ENCODE measurements at regions not wholly inside any gene's neighbourhood (a gene's known extent, or its start where the extent isn't known, plus 50 kb on each side); places are given as distances from the start of the nearest gene placed in this dataset.

- TF ChIP-seq, protein P1, sequence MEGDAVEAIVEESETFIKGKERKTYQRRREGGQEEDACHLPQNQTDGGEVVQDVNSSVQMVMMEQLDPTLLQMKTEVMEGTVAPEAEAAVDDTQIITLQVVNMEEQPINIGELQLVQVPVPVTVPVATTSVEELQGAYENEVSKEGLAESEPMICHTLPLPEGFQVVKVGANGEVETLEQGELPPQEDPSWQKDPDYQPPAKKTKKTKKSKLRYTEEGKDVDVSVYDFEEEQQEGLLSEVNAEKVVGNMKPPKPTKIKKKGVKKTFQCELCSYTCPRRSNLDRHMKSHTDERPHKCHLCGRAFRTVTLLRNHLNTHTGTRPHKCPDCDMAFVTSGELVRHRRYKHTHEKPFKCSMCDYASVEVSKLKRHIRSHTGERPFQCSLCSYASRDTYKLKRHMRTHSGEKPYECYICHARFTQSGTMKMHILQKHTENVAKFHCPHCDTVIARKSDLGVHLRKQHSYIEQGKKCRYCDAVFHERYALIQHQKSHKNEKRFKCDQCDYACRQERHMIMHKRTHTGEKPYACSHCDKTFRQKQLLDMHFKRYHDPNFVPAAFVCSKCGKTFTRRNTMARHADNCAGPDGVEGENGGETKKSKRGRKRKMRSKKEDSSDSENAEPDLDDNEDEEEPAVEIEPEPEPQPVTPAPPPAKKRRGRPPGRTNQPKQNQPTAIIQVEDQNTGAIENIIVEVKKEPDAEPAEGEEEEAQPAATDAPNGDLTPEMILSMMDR (conservative IDR thresholded peaks at IDR 0.05; ENCODE audit: low read depth in 2 of 2), result no peak
- TF ChIP-seq JUNB (IDR thresholded peaks at IDR 0.05; ENCODE audit: unreplicated experiment), result no peak
Observed at GRCh38 chr4:10385994-10386394, 71.2 kb downstream of the ZNF518B start (continued).

- peaks cover 19% of the 10 kb centered on the region; the same call in 1 of the 2 replicates for H3K9me2 ChIP-seq (ENCODE audit: insufficient read depth)
- H3K27ac Mint-ChIP-seq, result no peak overlapping the region
- no peaks in the 10 kb centered on the region for H3F3A ChIP-seq (replicated peaks; ENCODE audit: low read depth)
- H3K4me2 ChIP-seq, result no peak overlapping the region
- no peaks in the 10 kb centered on the region for H3K36me3 Mint-ChIP-seq (ENCODE audit: low read depth)
- DNase-seq (ENCODE audit: low spot score), result no peak
- no peak overlapping the region for H3K4me3 ChIP-seq
- no peaks in the 10 kb centered on the region for H3K27me3 ChIP-seq (ENCODE audit: insufficient read depth)
- no peak overlapping the region for H2AFZ ChIP-seq
- H3K27me3 Mint-ChIP-seq (ENCODE audit: insufficient read depth, low read depth, poor library complexity), result no peaks in the 10 kb centered on the region
- H3K4me1 Mint-ChIP-seq, result peaks cover 16% of the 10 kb centered on the region
- H3K36me3 ChIP-seq (ENCODE audit: insufficient read depth), result no peaks in the 10 kb centered on the region
- H3K4me3 Mint-ChIP-seq, result no peak overlapping the region
- H3K79me2 ChIP-seq (replicated peaks; ENCODE audit: insufficient read depth), result no peaks in the 10 kb centered on the region
- H3K4me1 ChIP-seq (ENCODE audit: insufficient read depth), result peaks cover 14% of the 10 kb centered on the region
- no peaks in the 10 kb centered on the region for H4K20me1 ChIP-seq (replicated peaks; ENCODE audit: insufficient read depth)
- no peak for ATAC-seq
- H3K9me3 Mint-ChIP-seq, result no peaks in the 10 kb centered on the region
- H3K27ac ChIP-seq (ENCODE audit: low read depth), result no peak overlapping the region
- no peak for TF ChIP-seq STAT1 (IDR thresholded peaks at IDR 0.05; ENCODE audit: unreplicated experiment)
- TF ChIP-seq EZH2 (IDR thresholded peaks at IDR 0.05; ENCODE audit: low read depth, unreplicated experiment), result no peak
- TF ChIP-seq, protein P2, sequence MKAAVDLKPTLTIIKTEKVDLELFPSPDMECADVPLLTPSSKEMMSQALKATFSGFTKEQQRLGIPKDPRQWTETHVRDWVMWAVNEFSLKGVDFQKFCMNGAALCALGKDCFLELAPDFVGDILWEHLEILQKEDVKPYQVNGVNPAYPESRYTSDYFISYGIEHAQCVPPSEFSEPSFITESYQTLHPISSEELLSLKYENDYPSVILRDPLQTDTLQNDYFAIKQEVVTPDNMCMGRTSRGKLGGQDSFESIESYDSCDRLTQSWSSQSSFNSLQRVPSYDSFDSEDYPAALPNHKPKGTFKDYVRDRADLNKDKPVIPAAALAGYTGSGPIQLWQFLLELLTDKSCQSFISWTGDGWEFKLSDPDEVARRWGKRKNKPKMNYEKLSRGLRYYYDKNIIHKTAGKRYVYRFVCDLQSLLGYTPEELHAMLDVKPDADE (IDR thresholded peaks at IDR 0.05), result no peak
- no peak for TF ChIP-seq POLR2AphosphoS5 (IDR thresholded peaks at IDR 0.05; ENCODE audit: low read depth)
- no peak for TF ChIP-seq CREB1 (CRISPR knock-in tag; IDR thresholded peaks at IDR 0.05; ENCODE audit: low read depth)
- TF ChIP-seq EZH2phosphoT487 (IDR thresholded peaks at IDR 0.05; ENCODE audit: unreplicated experiment), result no peak
- TF ChIP-seq, protein P1 (conservative IDR thresholded peaks at IDR 0.05; ENCODE audit: low read depth in 2 of 2), result no peak
- no peak for TF ChIP-seq REST (IDR thresholded peaks at IDR 0.05; ENCODE audit: unreplicated experiment)
- TF ChIP-seq ZNF462 (CRISPR knock-in tag; IDR thresholded peaks at IDR 0.05), result no peak
- TF ChIP-seq ZNF331 (CRISPR knock-in tag; IDR thresholded peaks at IDR 0.05; ENCODE audit: low read depth), result no peak
Observed at GRCh38 chr4:10384974-10385373, 72.3 kb downstream of the ZNF518B start.

All from GM23338 (cell line).